ENCODE measurements at regions not wholly inside any gene's neighbourhood (a gene's known extent, or its start where the extent isn't known, plus 50 kb on each side); places are given as distances from the start of the nearest gene placed in this dataset.
"Not testable (repeated sequence)": the region's sequence is repeated elsewhere in the genome, so short reads cannot be mapped to it uniquely, and the experiment has no call there.

DNA sequence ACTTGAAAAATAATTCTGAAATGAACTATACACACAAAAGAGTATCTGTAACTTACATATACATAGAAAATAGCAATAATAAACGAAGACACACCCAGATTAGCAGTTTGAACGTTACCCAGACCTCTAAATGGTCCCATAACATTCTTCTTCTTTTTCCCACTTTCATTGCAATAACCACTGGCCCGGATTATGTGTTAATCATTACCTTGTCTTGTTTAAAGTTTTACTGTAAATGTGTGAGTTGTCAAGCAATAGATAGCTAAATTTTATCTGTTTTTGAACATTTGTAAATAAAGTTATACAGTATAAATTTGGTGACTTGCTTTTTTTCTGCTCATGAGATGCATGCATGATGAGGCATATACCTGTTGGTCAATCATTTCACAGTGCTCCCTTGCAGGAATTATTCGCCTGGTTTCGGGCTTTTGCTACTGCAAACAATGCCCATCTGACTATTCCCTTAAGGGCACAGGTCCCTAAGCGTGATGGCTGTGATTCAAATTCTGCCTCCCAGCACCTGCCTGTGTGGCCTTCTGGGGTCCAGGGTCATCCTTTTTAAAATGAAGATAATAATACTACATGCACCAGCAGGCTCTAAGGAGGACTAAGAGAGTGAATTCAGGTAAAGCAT is 66.1 kb downstream of the GADD45G start:
- DNase-seq (ENCODE audit: low read depth, low spot score), result no peak

- DNase-seq (ENCODE audit: low read depth, low spot score), result no peak
These were observed 69.8 kb downstream of the GADD45G start for GRCh38 chr9:89674667-89675057.

GRCh38 chr9:89675058-89675742 is 70.4 kb downstream of the GADD45G start:
- no peak for DNase-seq (ENCODE audit: low read depth, low spot score)

GRCh38 chr9:89676281-89676680 is 71.5 kb downstream of the GADD45G start:
- DNase-seq (ENCODE audit: low read depth, low spot score), result no peak

DNA sequence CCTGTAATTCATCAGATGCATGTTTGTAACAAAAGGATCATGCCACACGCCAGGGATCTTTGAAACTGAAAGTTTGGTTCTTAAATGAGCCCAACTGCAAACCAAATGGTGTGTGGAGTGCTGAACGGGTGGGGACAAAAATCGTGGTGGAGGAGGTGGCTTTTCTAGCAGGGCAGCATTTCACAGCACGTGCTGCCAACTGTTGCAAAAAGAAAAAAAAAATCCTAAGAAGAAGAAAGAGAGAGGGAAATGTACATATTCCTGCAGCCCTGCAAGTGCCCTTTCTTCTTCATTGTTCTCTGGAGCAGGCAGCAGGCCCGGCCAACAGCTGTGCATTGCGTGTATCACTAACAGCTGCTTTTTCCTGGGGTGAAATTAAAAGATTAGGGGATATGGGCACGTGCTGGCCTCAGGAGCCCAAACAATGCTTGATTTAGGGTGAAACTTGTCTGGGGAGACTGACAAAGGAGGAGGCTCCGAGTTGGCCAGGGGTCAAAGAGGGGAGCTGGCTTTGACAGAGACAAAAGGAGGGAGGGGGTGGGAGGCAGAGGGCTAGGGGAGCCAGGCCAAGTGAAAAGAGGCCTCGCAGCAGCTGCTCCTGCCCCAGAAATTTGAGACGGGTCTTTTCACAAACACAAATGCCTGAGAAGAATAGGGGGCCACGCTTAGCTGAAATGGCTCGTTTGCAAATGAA is 73.0 kb downstream of the GADD45G start:
- no peak for DNase-seq (ENCODE audit: low read depth, low spot score)

GRCh38 chr9:89678396-89679015 is 73.7 kb downstream of the GADD45G start:
- DNase-seq (ENCODE audit: low read depth, low spot score), result no peak

DNA sequence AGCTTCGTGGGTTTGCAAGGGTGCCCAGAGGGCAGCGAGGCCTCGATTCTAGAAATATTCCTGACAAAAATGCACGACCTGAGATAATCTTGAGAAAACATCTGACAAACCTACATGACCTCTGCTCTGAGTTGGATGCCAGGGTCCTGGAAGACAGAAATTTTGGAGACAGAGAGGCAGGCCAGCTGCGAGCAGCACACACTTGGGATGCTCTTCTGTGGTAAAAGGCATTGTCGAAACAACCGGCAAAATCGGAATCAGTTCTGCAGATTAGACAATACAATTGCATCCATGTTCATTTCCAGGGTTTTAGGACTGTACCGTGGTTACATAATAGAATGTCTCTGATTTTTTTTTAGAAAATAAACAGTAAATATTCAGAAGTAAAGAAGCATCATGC is 74.2 kb downstream of the GADD45G start:
- no peak for DNase-seq (ENCODE audit: low read depth, low spot score)

GRCh38 chr9:89679581-89679980 is 74.8 kb downstream of the GADD45G start:
- no peak for DNase-seq (ENCODE audit: low read depth, low spot score)

DNA sequence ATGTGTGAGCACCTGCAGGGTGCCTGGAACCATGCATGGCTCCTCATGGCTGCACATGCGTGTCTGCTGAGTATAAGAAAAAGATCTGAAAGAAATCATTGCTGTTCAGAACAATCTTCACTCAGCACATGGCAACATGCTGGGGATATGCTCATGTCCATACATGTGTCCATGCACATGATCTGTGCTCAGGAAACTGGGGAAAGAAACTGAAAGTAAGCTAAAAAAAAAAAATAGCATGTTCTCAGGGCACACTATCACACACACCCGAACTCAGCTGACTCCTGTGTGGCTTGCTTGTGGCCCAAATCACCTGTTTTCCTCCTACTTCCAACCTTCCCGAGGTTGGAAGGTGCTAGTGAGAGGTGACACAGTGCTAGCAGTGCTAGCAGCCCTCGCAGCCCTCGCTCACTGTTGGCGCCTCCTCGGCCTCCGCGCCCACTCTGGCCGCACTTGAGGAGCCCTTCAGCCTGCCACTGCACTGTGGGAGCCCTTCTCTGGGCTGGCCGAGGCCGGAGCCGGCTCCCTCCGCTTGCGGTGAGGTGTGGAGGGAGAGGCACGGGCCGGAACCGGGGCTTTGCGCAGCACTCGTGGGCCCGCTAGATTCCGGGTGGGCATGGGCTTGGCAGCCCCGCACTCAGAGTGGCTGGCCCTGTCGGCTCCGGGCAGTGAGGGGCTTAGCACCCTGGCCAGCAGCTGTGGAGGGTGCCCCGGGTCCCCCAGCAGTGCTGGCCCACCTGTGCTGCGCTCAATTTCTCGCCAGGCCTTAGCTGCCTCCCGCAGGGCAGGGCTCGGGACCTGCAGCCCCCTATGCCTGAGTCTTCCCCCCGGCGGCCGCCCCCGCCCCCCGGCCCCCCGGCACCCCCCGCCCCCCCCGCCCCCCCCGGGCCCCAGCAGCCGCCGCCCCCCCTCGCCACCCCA is 76.0 kb downstream of the GADD45G start:
- no peak for DNase-seq (ENCODE audit: low read depth, low spot score)

DNA sequence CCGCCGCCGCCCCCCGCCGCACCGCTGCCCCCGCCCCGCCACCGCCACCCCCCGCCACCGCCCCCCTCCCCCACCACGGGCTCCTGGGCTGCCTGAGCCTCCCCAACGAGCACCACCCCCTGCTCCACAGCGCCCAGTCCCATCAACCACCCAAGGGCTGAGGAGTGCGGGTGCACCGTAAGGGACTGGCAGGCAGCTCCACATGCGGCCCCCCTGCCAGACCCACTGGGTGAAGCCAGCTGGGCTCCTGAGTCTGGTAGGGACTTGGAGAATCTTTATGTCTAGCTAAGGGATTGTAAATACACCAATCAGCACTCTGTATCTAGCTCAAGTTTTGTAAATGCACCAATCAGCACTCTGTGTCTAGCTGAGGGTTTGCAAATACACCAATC is 76.7 kb downstream of the GADD45G start:
- not testable (repeated sequence) for DNase-seq (ENCODE audit: low read depth, low spot score)

DNA sequence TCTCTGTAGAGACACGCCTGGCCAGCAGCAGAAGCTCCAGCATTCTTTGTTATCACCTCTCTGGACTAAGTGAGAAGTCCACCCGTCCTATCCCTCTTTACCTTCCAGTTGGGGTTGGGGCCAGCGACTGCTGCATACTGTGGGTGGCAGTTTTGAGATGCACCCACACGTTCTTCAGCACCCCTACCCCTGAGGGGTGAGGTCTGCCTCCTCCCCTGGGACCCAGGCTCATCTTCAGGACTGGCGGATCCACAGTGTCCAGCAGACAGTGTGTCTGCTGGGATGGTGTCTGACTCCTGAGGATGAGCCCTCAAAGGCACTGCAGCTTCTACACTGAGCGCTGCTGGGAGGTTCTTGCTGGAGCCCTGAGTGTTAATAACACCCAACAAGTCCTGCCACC is 78.8 kb downstream of the GADD45G start:
- no peak for DNase-seq (ENCODE audit: low read depth, low spot score)

DNA sequence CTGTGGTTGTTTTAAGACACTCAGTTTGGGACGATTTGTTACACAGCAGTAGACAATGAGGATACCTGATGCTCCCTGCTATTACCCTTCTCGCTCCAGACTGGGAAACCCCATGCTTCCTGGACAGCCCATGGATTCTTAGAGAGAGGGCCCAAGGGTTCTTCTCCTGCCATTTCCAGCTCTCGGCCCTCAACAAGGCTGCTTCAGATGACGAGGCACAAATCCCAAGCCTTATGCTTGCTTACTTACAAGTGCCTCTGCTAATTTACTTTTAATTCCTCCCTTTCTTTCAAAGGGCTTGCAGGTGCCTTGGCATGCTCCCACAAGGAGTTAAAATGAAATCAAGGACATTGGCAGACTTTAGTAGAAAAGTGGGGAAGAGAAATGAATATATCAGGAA is 79.4 kb downstream of the GADD45G start:
- DNase-seq (ENCODE audit: low read depth, low spot score), result no peak

DNA sequence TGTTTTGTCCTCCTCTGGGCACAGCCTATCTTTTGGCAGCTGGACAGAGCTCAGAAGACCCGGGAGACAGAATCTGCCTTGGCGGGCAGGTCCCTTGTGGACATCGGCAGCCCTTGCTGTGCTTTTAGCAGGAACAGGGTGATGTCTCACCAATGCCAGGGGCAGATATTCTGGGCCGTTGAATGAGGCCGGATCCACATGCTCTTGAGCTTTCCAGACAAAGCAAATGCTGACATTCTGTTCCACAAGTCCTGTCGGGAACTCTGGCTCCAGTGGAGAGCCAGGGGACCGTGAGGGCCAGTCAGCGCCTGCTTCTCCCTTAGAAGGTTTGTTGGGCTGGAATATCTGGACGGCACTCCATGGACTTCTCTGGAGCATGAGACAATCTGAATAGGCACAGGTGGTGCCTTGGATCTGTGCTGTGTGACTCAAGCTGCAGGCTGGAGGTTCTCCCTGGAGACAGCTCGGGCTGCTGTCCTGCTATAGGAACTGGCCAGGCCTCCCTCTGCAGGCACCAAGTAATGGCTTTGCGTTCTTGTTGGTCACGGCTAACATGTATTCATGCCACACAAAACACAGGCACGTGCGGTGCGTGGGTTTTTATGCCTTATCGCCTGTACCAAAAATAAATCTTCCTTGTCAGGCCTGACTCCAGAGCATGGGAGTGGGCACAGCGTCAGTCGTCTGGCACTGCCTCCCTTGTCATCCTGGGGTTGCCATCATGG is 80.3 kb downstream of the GADD45G start:
- no peak for DNase-seq (ENCODE audit: low read depth, low spot score)

- DNase-seq (ENCODE audit: low read depth, low spot score), result no peak
These were observed 80.9 kb downstream of the GADD45G start for GRCh38 chr9:89685698-89686097.

GRCh38 chr9:89686126-89686525 is 81.3 kb downstream of the GADD45G start:
- DNase-seq (ENCODE audit: low read depth, low spot score), result no peak

- DNase-seq (ENCODE audit: low read depth, low spot score), result no peak
These were observed 81.8 kb downstream of the GADD45G start for GRCh38 chr9:89686621-89687020.

DNA sequence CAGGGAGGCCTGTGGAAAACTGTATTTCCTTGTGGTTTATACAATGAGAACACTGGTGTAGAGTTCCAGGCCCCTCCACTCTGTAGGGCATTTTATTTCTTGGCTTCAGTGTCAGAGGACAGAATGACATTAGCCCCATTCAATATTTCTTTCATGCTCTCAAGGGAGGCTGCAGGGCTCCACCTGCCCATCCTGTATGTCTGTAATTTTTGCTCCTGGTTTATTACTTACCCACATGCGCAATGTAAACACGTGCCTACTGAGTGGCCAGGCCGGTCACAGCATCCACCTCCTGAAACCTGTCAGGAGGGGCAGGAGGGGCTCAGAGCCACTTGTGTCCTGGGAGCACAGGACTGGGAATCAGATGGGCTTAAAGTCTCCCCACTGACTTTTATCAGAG is 82.4 kb downstream of the GADD45G start:
- no peak for DNase-seq (ENCODE audit: low read depth, low spot score)

DNA sequence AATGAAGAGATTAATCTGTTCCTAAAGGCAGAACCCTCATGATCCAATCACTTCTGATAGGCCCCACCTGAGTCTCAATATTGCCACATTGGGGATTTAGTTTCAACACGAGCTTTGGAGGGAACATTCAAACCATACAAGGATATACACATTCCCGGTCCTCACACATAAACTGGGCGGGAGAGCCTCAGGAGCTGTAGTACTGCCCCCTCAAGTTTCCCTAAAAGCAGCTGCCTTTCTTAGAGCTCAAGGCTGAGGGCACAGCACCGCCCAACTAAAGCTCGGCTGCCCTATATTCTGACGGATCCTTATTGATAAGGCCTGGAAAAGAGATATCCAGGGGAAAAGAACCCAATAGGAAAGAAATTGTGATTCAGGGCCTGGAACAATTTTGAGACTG is 83.0 kb downstream of the GADD45G start:
- DNase-seq (ENCODE audit: low read depth, low spot score), result no peak

GRCh38 chr9:89689321-89689720 is 84.5 kb downstream of the GADD45G start:
- DNase-seq (ENCODE audit: low read depth, low spot score), result not testable (repeated sequence)

DNA sequence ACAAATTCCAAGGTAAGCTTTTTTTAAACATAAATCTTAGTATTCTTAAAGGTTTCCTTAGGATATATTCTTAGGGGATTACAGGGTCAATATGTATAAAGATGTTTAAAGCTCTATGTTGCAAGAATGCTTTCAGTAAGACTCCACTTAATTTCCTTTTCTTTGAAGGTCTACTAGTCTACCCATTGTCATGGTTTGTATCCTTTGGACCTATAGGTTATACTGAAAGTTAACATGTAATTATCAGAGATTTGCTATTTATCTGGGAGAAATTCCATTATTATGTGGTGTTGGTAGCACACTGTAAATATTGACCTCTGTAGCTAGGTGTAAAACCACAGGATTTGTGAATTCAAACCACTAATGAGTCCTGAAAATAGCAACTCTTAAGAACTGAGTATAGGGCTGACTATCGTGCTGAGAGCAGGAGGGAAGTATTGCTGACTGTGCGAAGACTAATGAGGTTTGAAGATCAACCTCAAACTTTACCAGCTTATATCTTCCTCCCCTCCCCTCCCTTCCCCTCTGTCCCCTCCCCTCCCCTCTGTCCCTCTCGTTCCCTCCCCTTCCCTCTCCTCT is 85.6 kb downstream of the GADD45G start:
- no peak for DNase-seq (ENCODE audit: low read depth, low spot score)
